Astrocyte of the spinal cord (primary cell): ENCODE measurements at regions not wholly inside any gene's neighbourhood (a gene's known extent, or its start where the extent isn't known, plus 50 kb on each side); places are given as distances from the start of the nearest gene placed in this dataset.
"Not testable (repeated sequence)": the region's sequence is repeated elsewhere in the genome, so short reads cannot be mapped to it uniquely, and the experiment has no call there.

Experiments
- DNase-seq: peaks from one replicate; pipeline ENCODE4 v3.0.0; 2011; ENCODE audit warnings: low read depth, low spot score
- H3K4me3 ChIP-seq: 2 replicates; pipeline ENCODE4 v1.5.1; 2011; ENCODE audit warnings: low read depth, mild to moderate bottlenecking, low read length, moderate library complexity
- in situ Hi-C: cut with HindIII; loops from 2 replicates; pipeline ENCODE4 v1.10.0; 2017; ENCODE audit warnings: low sequenced_read_pairs
- TF ChIP-seq, protein P1 (sequence below): IDR thresholded peaks from 2 replicates; pipeline ENCODE4 v1.5.1; 2012; ENCODE audit warnings: low read depth, mild to moderate bottlenecking, low read length, inconsistent platforms

DNA sequence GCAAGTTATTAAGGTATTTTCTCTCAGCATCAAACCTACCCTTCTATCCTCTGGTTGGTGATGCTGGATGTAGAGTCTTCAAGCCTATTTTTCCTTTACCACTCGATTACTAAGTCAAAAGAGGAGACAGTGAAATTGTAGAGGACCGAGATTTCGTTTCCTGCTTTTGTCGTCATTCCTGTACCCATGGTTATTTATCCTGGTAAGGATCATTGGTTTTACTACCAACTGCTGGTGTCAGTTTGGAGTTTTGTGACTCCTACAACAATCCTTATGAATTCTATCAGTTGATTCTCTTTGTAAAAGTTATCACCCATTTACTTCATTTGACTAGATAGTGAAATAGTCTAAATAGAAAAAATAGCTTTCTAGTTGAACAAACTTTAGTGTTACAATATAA lies 2028.2 kb upstream of the ACO1 start:
- in situ Hi-C loops = no loop called here
- TF ChIP-seq, protein P1, sequence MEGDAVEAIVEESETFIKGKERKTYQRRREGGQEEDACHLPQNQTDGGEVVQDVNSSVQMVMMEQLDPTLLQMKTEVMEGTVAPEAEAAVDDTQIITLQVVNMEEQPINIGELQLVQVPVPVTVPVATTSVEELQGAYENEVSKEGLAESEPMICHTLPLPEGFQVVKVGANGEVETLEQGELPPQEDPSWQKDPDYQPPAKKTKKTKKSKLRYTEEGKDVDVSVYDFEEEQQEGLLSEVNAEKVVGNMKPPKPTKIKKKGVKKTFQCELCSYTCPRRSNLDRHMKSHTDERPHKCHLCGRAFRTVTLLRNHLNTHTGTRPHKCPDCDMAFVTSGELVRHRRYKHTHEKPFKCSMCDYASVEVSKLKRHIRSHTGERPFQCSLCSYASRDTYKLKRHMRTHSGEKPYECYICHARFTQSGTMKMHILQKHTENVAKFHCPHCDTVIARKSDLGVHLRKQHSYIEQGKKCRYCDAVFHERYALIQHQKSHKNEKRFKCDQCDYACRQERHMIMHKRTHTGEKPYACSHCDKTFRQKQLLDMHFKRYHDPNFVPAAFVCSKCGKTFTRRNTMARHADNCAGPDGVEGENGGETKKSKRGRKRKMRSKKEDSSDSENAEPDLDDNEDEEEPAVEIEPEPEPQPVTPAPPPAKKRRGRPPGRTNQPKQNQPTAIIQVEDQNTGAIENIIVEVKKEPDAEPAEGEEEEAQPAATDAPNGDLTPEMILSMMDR = no peak
- no peak overlapping the region for H3K4me3 ChIP-seq
- DNase-seq = no peak

DNA sequence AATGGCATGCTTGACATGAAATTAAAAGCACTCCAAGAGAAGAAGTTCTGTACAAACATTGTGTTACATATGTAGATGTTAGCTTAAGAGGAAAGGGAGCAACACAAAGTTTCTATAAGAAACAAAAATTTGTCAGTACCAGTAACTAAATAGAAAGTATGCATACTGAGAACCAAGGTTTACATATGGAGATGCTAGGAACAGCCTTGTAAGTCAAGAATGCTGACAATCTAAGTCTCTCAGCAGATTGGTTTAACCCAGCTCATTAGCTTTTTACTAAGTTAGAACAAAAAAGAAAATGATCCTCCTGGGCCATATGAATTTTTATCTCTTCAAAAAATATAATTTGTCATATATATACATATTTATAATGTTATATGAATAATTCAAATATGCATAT lies 2022.1 kb upstream of the ACO1 start:
- H3K4me3 ChIP-seq = no peak overlapping the region
- in situ Hi-C loops = no loop called here
- no peak for DNase-seq
- TF ChIP-seq, protein P1 = no peak

DNA sequence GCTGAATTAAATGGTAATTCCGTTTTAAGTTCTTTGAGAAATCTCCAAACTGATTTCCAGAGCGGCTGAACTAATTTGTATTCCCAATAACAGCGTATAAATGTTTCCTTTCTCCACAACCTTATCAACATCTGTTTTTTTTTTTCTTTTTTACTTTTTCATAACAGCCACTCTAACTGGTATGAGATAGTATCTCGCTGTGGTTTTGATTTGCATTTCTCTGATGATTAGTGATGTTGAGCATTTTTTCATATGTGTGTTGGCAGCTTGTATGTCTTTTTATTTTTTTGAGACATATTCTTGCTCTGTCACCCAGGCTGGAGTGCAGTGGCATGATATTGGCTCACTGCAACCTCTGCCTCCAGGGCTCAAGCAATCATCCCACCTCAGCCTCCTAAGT lies 2018.3 kb upstream of the ACO1 start:
- in situ Hi-C loops, DNase-seq, H3K4me3 ChIP-seq: not testable (repeated sequence)

DNA sequence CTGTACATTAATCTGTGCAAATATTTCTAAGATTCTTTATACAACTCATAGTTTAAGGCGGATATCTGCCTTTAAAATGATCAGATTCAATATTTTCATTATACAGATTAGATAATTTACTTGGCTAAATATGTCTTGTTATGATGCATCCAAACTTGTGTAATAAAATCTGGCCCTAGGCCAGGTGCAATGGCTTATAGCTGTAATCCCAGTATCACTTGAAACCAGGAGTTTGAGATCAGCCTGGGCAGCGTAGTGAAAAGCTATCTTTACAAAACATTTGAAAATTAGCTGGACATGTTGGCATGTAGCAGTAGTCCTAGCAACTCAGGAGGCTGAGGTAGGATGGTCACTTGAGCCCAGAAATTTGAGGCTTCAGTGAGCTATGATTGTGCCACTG lies 2002.2 kb upstream of the ACO1 start:
- DNase-seq = no peak
- TF ChIP-seq, protein P1 = no peak
- in situ Hi-C loops = no loop called here
- no peak overlapping the region for H3K4me3 ChIP-seq

DNA sequence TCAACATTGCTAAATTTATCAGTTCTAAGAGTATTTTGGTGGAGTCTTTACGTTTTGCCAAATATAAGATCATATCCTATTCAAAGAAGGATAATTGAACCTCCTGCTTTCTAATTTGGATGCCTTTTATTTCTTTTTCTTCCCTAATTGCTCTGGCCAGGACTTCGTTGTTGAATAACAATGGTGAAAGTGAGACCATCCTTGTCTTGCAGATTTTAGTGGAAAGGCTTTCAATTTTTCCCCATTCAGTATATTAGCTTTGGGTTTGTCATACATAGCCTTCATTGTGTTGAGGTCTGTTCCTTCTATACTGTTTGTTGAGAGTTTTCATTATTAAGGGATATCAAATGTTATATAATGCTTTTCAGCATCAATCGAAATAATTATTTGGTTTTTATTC lies 1974.2 kb upstream of the ACO1 start:
- TF ChIP-seq, protein P1 = no peak
- in situ Hi-C loops = no loop called here
- H3K4me3 ChIP-seq = no peak overlapping the region
- DNase-seq = no peak

DNA sequence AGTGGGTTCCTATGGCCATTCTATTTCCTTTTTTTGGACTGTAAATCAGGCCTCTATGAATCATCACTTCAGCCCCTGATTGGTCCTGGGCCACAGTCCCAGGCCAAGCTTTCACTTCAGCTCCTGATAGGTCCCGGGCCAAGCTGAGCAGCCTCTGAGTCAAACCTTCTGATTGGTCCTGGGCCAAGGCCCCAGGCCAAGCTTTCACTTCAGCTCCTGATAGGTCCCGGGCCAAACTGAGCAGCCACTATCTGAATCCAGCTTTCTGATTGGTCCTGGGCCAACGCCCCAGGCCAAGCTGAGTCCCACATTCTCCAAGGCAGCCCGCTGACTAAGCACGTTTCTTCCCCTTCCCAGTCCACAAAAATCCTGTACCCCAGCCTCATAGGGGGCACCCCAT lies 1972.9 kb upstream of the ACO1 start:
- H3K4me3 ChIP-seq = no peak overlapping the region
- TF ChIP-seq, protein P1 = no peak
- no peak for DNase-seq
- in situ Hi-C loops = no loop called here

DNA sequence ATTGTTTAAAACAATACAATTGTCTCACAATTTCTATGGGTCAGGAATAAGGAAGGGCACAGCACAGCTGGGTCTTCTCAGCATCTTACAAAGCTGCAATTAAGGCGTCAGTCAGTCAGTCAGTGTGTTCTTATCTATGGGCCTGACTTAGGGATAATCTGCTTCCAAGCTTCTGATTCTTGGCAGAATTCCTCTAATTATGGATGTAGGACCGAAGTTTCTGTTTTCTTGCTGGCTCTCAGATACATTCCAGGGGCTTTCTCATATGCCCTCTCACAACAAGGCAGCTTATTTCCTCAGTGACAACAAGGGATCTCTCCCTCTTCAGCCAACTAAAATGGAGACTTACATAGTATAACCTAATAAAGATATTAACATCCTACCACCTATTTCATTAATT lies 1925.3 kb upstream of the ACO1 start:
- in situ Hi-C loops = no loop called here
- no peak for DNase-seq
- TF ChIP-seq, protein P1 = no peak
- H3K4me3 ChIP-seq = no peak overlapping the region
